ENCODE measurements at regions not wholly inside any gene's neighbourhood (a gene's known extent, or its start where the extent isn't known, plus 50 kb on each side); places are given as distances from the start of the nearest gene placed in this dataset.

- H3K9me3 ChIP-seq, result no peaks in the 10 kb centered on the region
- intact Hi-C loops (cut with DNase I; ENCODE audit: low total_unique reads), result loop anchor here (5.0 kb wide), 1 partner anchor 718 kb away; no protein-coding TSS in a partner anchor
- no peak overlapping the region for H3K27ac ChIP-seq
- H3K4me1 ChIP-seq, result no peaks in the 10 kb centered on the region
- no peak for DNase-seq
- H3K27me3 ChIP-seq, result peaks cover 0 to 31% of the 10 kb centered on the region in 2 donors
- TF ChIP-seq, protein P1, sequence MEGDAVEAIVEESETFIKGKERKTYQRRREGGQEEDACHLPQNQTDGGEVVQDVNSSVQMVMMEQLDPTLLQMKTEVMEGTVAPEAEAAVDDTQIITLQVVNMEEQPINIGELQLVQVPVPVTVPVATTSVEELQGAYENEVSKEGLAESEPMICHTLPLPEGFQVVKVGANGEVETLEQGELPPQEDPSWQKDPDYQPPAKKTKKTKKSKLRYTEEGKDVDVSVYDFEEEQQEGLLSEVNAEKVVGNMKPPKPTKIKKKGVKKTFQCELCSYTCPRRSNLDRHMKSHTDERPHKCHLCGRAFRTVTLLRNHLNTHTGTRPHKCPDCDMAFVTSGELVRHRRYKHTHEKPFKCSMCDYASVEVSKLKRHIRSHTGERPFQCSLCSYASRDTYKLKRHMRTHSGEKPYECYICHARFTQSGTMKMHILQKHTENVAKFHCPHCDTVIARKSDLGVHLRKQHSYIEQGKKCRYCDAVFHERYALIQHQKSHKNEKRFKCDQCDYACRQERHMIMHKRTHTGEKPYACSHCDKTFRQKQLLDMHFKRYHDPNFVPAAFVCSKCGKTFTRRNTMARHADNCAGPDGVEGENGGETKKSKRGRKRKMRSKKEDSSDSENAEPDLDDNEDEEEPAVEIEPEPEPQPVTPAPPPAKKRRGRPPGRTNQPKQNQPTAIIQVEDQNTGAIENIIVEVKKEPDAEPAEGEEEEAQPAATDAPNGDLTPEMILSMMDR (IDR thresholded peaks at IDR 0.05), result peak in 1 of 2 experiments; percentile 24
- no peaks in the 10 kb centered on the region for H3K36me3 ChIP-seq
- H3K4me3 ChIP-seq, result no peak overlapping the region
Observed at GRCh38 chr2:158745067-158745865, 49.9 kb upstream of the DAPL1 start.

All from tibial artery (tissue), 4 donors.